ENCODE measurements at regions not wholly inside any gene's neighbourhood (a gene's known extent, or its start where the extent isn't known, plus 50 kb on each side); places are given as distances from the start of the nearest gene placed in this dataset.

GRCh38 chr1:38115226-38115625 is 68.6 kb upstream of the POU3F1 start:
- no peak for DNase-seq (ENCODE audit: extremely low spot score in 2 of 2)
- Histone ChIP-seq H3K27ac (no peak overlapping the region), H3K27me3 (no peaks in the 10 kb centered on the region), H3K9me3 (no peaks in the 10 kb centered on the region), H3K36me3 (no peaks in the 10 kb centered on the region), H3K4me1 (peaks cover 8% of the 10 kb centered on the region), H3K4me3 (no peak overlapping the region)
- intact Hi-C loops (cut with DNase I), result no loop called here
- TF ChIP-seq POLR2AphosphoS5 (IDR thresholded peaks at IDR 0.05; ENCODE audit: insufficient read depth in 1 of 2, low read depth in 1 of 2) (no peak), CTCF (IDR thresholded peaks at IDR 0.05) (no peak)

- Histone ChIP-seq H3K4me3 (no peak overlapping the region), H3K4me1 (peaks cover 8% of the 10 kb centered on the region), H3K36me3 (no peaks in the 10 kb centered on the region), H3K27me3 (no peaks in the 10 kb centered on the region), H3K9me3 (no peaks in the 10 kb centered on the region), H3K27ac (no peak overlapping the region)
- intact Hi-C loops (cut with DNase I), result no loop called here
- TF ChIP-seq CTCF (IDR thresholded peaks at IDR 0.05) (no peak), POLR2A (IDR thresholded peaks at IDR 0.05) (no peak), POLR2AphosphoS5 (IDR thresholded peaks at IDR 0.05; ENCODE audit: insufficient read depth in 1 of 2, low read depth in 1 of 2) (peak in 1 of 2 donors; percentile 33)
- DNase-seq (ENCODE audit: extremely low spot score in 2 of 2), result no peak
These were observed 67.8 kb upstream of the POU3F1 start for GRCh38 chr1:38114241-38115026.

- Histone ChIP-seq H3K27ac (no peak overlapping the region), H3K9me3 (no peaks in the 10 kb centered on the region), H3K4me3 (no peak overlapping the region), H3K4me1 (peaks cover 8% of the 10 kb centered on the region), H3K36me3 (no peaks in the 10 kb centered on the region), H3K27me3 (no peaks in the 10 kb centered on the region)
- DNase-seq (ENCODE audit: extremely low spot score in 2 of 2), result no peak
- TF ChIP-seq POLR2AphosphoS5 (IDR thresholded peaks at IDR 0.05; ENCODE audit: insufficient read depth in 1 of 2, low read depth in 1 of 2) (no peak), CTCF (IDR thresholded peaks at IDR 0.05) (no peak), POLR2A (IDR thresholded peaks at IDR 0.05) (no peak)
- intact Hi-C loops (cut with DNase I), result no loop called here
These were observed 66.6 kb upstream of the POU3F1 start for GRCh38 chr1:38113159-38113666.

GRCh38 chr1:38111589-38111988 is 65.0 kb upstream of the POU3F1 start:
- TF ChIP-seq POLR2AphosphoS5 (IDR thresholded peaks at IDR 0.05; ENCODE audit: insufficient read depth in 1 of 2, low read depth in 1 of 2) (no peak), CTCF (IDR thresholded peaks at IDR 0.05) (no peak), POLR2A (IDR thresholded peaks at IDR 0.05) (no peak)

GRCh38 chr1:38105267-38105666 is 58.7 kb upstream of the POU3F1 start:
- Histone ChIP-seq H3K9me3 (no peaks in the 10 kb centered on the region), H3K27me3 (no peaks in the 10 kb centered on the region), H3K4me3 (no peak overlapping the region), H3K36me3 (no peaks in the 10 kb centered on the region), H3K27ac (no peak overlapping the region), H3K4me1 (no peaks in the 10 kb centered on the region)
- TF ChIP-seq POLR2A (IDR thresholded peaks at IDR 0.05), result no peak
- no peak for TF ChIP-seq POLR2AphosphoS5 (IDR thresholded peaks at IDR 0.05; ENCODE audit: insufficient read depth in 1 of 2, low read depth in 1 of 2)
- DNase-seq (ENCODE audit: extremely low spot score in 2 of 2), result no peak
- intact Hi-C loops (cut with DNase I), result no loop called here

More at GRCh38 chr1:38111589-38111988, 65.0 kb upstream of the POU3F1 start:
- DNase-seq (ENCODE audit: extremely low spot score in 2 of 2), result no peak
- intact Hi-C loops (cut with DNase I), result no loop called here
- peaks cover 8% of the 10 kb centered on the region for H3K4me1 ChIP-seq
- H3K9me3 ChIP-seq, result no peaks in the 10 kb centered on the region
- H3K27me3 ChIP-seq, result no peaks in the 10 kb centered on the region
- no peak overlapping the region for H3K27ac ChIP-seq
- no peaks in the 10 kb centered on the region for H3K36me3 ChIP-seq
- H3K4me3 ChIP-seq, result no peak overlapping the region

Measured in vagina (tissue), 2 donors.